GM12878 (cell line): ENCODE measurements at regions not wholly inside any gene's neighbourhood (a gene's known extent, or its start where the extent isn't known, plus 50 kb on each side); places are given as distances from the start of the nearest gene placed in this dataset.

ENCODE experiments used
- ATAC-seq: fragments of 200-7000 bp; cut with Tn5 transposase; 3 replicates; pipeline ENCODE4 v1.9.1; 2020; ENCODE audit warnings: mild to moderate bottlenecking, moderate library complexity
- BruUV-seq: library from RNA; stranded (reverse); fragments of 400-500 nt; replicated peaks from 2 replicates; lab custom pipeline; 2021; lab: Mats Ljungman, UMichigan
- CTCF ChIA-PET: fragments of 300-600 bp; sonication (Branson Sonifier 250); formaldehyde crosslinking; extraction: SDS; loops from one replicate; lab custom pipeline; 2021; ENCODE audit warnings: inconsistent platforms; lab: Yijun Ruan, JAX
- POLR2A ChIA-PET: fragments of 350-600 bp; formaldehyde crosslinking; extraction: SDS; loops from one replicate; lab custom pipeline; 2021; ENCODE audit warnings: inconsistent platforms; lab: Charles Lee
- RAD21 ChIA-PET: fragments of 300-600 bp; sonication (Branson Sonifier 250); formaldehyde crosslinking; loops from one replicate; lab custom pipeline; 2023; ENCODE audit warnings: antibody characterized with exemption; ENCODE audit not compliant: unreplicated experiment; lab: Charles Lee
- SMC1A ChIA-PET: fragments of 300-600 bp; sonication (Branson Sonifier 250); formaldehyde crosslinking; loops from one replicate; lab custom pipeline; 2023; ENCODE audit not compliant: unreplicated experiment, uncharacterized antibody; lab: Charles Lee
- DNase-seq: peaks from one replicate; pipeline ENCODE4 v3.0.0-alpha.2; 2011; ENCODE audit warnings: low read depth, low spot score
- FAIRE-seq: peaks from 3 replicates; lab custom pipeline; 2011; peaks lifted over from hg19 to GRCh38; lab: Jason Lieb, UNC
- H2AFZ ChIP-seq: 2 replicates; pipeline ENCODE4 v1.6.0; 2011; ENCODE audit warnings: low read depth, low read length, control low read depth; ENCODE audit not compliant: control insufficient read depth
- H3K27ac ChIP-seq: 2 replicates; pipeline ENCODE4 v1.5.1; 2011; ENCODE audit warnings: control low read depth; ENCODE audit not compliant: control insufficient read depth, insufficient read depth
- H3K27me3 ChIP-seq, 2 experiments: replicated peaks in 1 of 2; 2 replicates each; pipeline versions ENCODE4 v1.6.0 to v1.6.1; 2011; ENCODE audit warnings: low read length in 1 of 2; ENCODE audit not compliant: control insufficient read depth in 2 of 2, insufficient read depth in 2 of 2
- H3K36me3 ChIP-seq, 2 experiments: 2 replicates each; pipeline ENCODE4 v1.5.1; 2011; ENCODE audit warnings: low read length in 1 of 2; ENCODE audit not compliant: control insufficient read depth in 2 of 2, insufficient read depth in 2 of 2
- H3K4me1 ChIP-seq: 2 replicates; pipeline ENCODE4 v1.6.1; 2011; ENCODE audit warnings: mild to moderate bottlenecking, low read length, moderate library complexity, mixed read lengths; ENCODE audit not compliant: control insufficient read depth, insufficient read depth
- H3K4me2 ChIP-seq: 2 replicates; pipeline ENCODE4 v1.6.0; 2011; ENCODE audit warnings: control low read depth; ENCODE audit not compliant: control insufficient read depth, insufficient read depth
- H3K4me3 ChIP-seq: fragments of 200-600 bp; sonication (generic); 2 replicates; pipeline ENCODE4 v1.5.1; 2016
- H3K79me2 ChIP-seq: 2 replicates; pipeline ENCODE4 v1.6.0; 2011; ENCODE audit warnings: low read length; ENCODE audit not compliant: control insufficient read depth, insufficient read depth
- H3K9ac ChIP-seq: 2 replicates; pipeline ENCODE4 v1.8.0; 2011; ENCODE audit warnings: low read length, control low read depth, mixed read lengths; ENCODE audit not compliant: control insufficient read depth, insufficient read depth
- H3K9me3 ChIP-seq: replicated peaks from 3 replicates; pipeline ENCODE4 v1.5.1; 2011; ENCODE audit warnings: mild to moderate bottlenecking, low read length; ENCODE audit not compliant: control insufficient read depth, insufficient read depth
- H4K20me1 ChIP-seq: 2 replicates; pipeline ENCODE4 v1.6.0; 2011; ENCODE audit not compliant: control insufficient read depth, insufficient read depth
- CBFB ChIP-seq: IDR thresholded peaks from 2 replicates; pipeline ENCODE4 v1.6.1; 2016; ENCODE audit warnings: antibody characterized with exemption, low read depth
- E2F4 ChIP-seq: IDR thresholded peaks from 2 replicates; pipeline ENCODE4 v1.6.1; 2012; ENCODE audit warnings: low read depth, low read length, improper control_type of control experiment
- FOS ChIP-seq: IDR thresholded peaks from 3 replicates; pipeline ENCODE4 v1.6.1; 2011; ENCODE audit warnings: borderline replicate concordance; ENCODE audit not compliant: insufficient read length; ENCODE audit errors: extremely low read depth
- FOXK2 ChIP-seq: fragments of 450-650 bp; IDR thresholded peaks from 2 replicates; pipeline ENCODE4 v1.6.1; 2017; ENCODE audit warnings: mild to moderate bottlenecking, moderate library complexity
- IKZF1 ChIP-seq: fragments of 450-650 bp; conservative IDR thresholded peaks from 2 replicates; pipeline ENCODE4 v1.6.1; 2017; ENCODE audit warnings: antibody characterized with exemption, mild to moderate bottlenecking
- NKRF ChIP-seq: fragments of 450-650 bp; conservative IDR thresholded peaks from 2 replicates; pipeline ENCODE4 v1.6.1; 2017; ENCODE audit warnings: mild to moderate bottlenecking, moderate library complexity
- PKNOX1 ChIP-seq: fragments of 450-650 bp; IDR thresholded peaks from 2 replicates; pipeline ENCODE4 v1.6.1; 2016; ENCODE audit warnings: mild to moderate bottlenecking
- RAD51 ChIP-seq: fragments of 450-650 bp; IDR thresholded peaks from 2 replicates; pipeline ENCODE4 v1.6.1; 2016; ENCODE audit warnings: moderate library complexity, mild to moderate bottlenecking, inconsistent platforms
- RFX5 ChIP-seq: IDR thresholded peaks from 2 replicates; pipeline ENCODE4 v1.6.1; 2011; ENCODE audit warnings: low read depth, low read length, improper control_type of control experiment
- SRF ChIP-seq, 2 experiments: IDR thresholded peaks; 2 replicates each; pipeline ENCODE4 v1.6.1; 2011; ENCODE audit warnings: low read depth in 2 of 2, low read length in 2 of 2, mild to moderate bottlenecking in 1 of 2, moderate library complexity in 1 of 2
- USF2 ChIP-seq: IDR thresholded peaks from 2 replicates; pipeline ENCODE4 v1.6.1; 2011; ENCODE audit warnings: low read depth, low read length, improper control_type of control experiment, borderline replicate concordance
- WGBS: methylation state at CpG from one replicate; pipeline ENCODE4 v1.1.6; 2016; ENCODE audit warnings: low lambda C conversion rate; ENCODE audit not compliant: insufficient replicate concordance, insufficient coverage; ENCODE audit errors: missing lambda C conversion rate; 5-methylcytosine and 5-hydroxymethylcytosine counted together
- in situ Hi-C: fragments of 300-500 bp; cut with MboI; formaldehyde crosslinking; loops from 9 replicates; pipeline ENCODE4 v1.14.3; 2018; ENCODE audit warnings: mixed read lengths
- intact Hi-C: fragments of 100-400 bp; cut with micrococcal nuclease; formaldehyde crosslinking; loops from one replicate; pipeline ENCODE4 v1.14.2; 2022; ENCODE audit not compliant: unreplicated experiment

- TF ChIP-seq NKRF (no peak), SRF (IDR thresholded peaks at IDR 0.05; ENCODE audit: low read depth in 2 of 2, low read length in 2 of 2) (no peak), PKNOX1 (no peak), RAD51 (no peak), USF2 (no peak), IKZF1 (no peak), FOXK2 (no peak)
Observed at GRCh38 chr5:154631141-154631540, 124.0 kb upstream of the LARP1 start (continued).

- no TSS peak for BruUV-seq
- 50% methylated on average over 4 of the region's 4 CpGs for WGBS
- Histone ChIP-seq H3K4me2 (no peak overlapping the region), H3K4me1 (no peaks in the 10 kb centered on the region), H3K4me3 (no peak overlapping the region), H4K20me1 (no peaks in the 10 kb centered on the region), H3K27ac (no peak overlapping the region), H3K9ac (no peak overlapping the region), H3K79me2 (no peaks in the 10 kb centered on the region), H3K36me3 (no peaks in the 10 kb centered on the region), H2AFZ (no peak overlapping the region), H3K9me3 (no peaks in the 10 kb centered on the region), H3K27me3 (no peaks in the 10 kb centered on the region)
- TF ChIP-seq CBFB (no peak), FOS (no peak), RFX5 (no peak), E2F4 (no peak)
- SMC1A ChIA-PET: interaction anchor here (1.0 to 1.4 kb wide), 2 partner anchors 164 to 209 kb away, joined by 3 to 6 read pairs; no protein-coding TSS in a partner anchor
- ATAC-seq (no peak), DNase-seq (no peak), FAIRE-seq (no peak)
- intact Hi-C loops: no loop called here
- RAD21 ChIA-PET: interaction anchor here (1.5 to 1.6 kb wide), 2 partner anchors 167 to 558 kb away, joined by 3 to 4 read pairs; no protein-coding TSS in a partner anchor
- in situ Hi-C loops: no loop called here
- CTCF ChIA-PET: interaction anchor here (0.6 to 1.4 kb wide), 3 partner anchors 162 to 655 kb away, joined by 3 to 7 read pairs (median 3); no protein-coding TSS in a partner anchor
- POLR2A ChIA-PET: no interaction called here
Observed at GRCh38 chr5:154630410-154630809, 124.8 kb upstream of the LARP1 start.
